Central memory CD8-positive, alpha-beta T cell (primary cell): ENCODE measurements at regions not wholly inside any gene's neighbourhood (a gene's known extent, or its start where the extent isn't known, plus 50 kb on each side); places are given as distances from the start of the nearest gene placed in this dataset.
A peak's percentile ranks its signal among the peaks of the same experiment; 100 is the strongest.
"Not testable (repeated sequence)": the region's sequence is repeated elsewhere in the genome, so short reads cannot be mapped to it uniquely, and the experiment has no call there.

ENCODE experiments used
- ATAC-seq: fragments of 150-1000 bp; cut with Tn5 transposase; replicated peaks from 2 replicates; pipeline ENCODE4 v1.10.0; 2022; ENCODE audit warnings: mild to moderate bottlenecking, moderate FRiP score, moderate number of reproducible peaks; ENCODE audit not compliant: poor library complexity, severe bottlenecking; ENCODE audit errors: extremely low read depth
- DNase-seq, 2 donors: peaks; one replicate each; pipeline ENCODE4 v3.0.0; 2021; ENCODE audit warnings: low spot score in 2 of 2
- H3K27ac Mint-ChIP-seq: one replicate; pipeline ENCODE4 v1.8.0; 2022; ENCODE audit warnings: low read depth, mild to moderate bottlenecking, moderate library complexity, mixed read lengths
- H3K27me3 Mint-ChIP-seq: one replicate; pipeline ENCODE4 v1.8.0; 2022; ENCODE audit warnings: mixed read lengths
- H3K36me3 Mint-ChIP-seq: one replicate; pipeline ENCODE4 v1.8.0; 2022; ENCODE audit warnings: mild to moderate bottlenecking, moderate library complexity, mixed read lengths; ENCODE audit not compliant: insufficient read depth
- H3K4me1 Mint-ChIP-seq: one replicate; pipeline ENCODE4 v1.8.0; 2022; ENCODE audit warnings: mixed read lengths
- H3K4me3 Mint-ChIP-seq: one replicate; pipeline ENCODE4 v1.8.0; 2022; ENCODE audit warnings: mild to moderate bottlenecking, moderate library complexity, mixed read lengths
- H3K9me3 Mint-ChIP-seq: one replicate; pipeline ENCODE4 v1.8.0; 2022; ENCODE audit warnings: mixed read lengths

DNA sequence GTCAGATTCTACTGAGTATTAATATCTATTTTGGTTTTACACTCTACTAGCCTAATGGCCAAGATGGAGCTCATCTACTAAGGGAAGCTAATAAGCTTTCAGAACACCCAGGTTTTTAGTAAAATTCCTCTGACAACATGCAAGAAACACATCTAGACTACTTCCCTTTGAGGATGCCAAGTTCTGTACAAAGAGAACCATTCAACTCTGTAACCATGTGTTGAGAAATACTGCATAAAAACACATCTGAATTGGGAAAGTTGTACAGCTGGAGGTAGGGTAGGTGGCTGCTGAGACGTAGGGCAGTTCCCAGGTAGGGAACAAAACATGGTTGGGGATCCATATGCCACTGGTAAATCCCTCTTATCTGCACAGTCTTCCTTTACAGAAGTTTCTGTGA lies 66.2 kb downstream of the SC5D start:
- ATAC-seq = no peak

DNA sequence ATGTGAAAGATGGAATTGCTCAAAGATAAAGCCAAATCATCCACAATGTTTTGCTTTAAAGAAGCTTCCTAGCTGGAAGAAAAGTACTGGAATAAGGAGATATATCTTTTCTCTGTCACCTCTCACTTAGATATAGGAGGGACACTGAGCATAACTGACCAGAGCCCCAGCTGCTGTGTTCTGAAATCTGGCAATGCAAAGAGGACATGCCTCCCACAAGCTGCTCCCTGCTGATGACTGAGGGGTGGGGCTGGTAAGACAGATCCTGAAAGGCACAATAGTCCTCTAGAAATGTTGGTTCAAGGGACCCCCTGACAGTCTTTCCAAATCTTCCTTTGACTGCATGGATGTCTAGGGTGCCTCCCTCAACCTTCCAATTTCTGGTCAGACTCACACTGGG lies 67.0 kb downstream of the SC5D start:
- peaks cover 3% of the 10 kb centered on the region for H3K36me3 Mint-ChIP-seq
- H3K27ac Mint-ChIP-seq = no peak overlapping the region
- ATAC-seq = no peak
- H3K4me3 Mint-ChIP-seq = no peak overlapping the region
- DNase-seq = no peak
- H3K9me3 Mint-ChIP-seq = no peaks in the 10 kb centered on the region
- no peaks in the 10 kb centered on the region for H3K4me1 Mint-ChIP-seq
- H3K27me3 Mint-ChIP-seq = peaks cover 10% of the 10 kb centered on the region

More for the DNA sequence above, 66.2 kb downstream of the SC5D start:
- DNase-seq = no peak
- no peak overlapping the region for H3K27ac Mint-ChIP-seq
- peaks cover 3% of the 10 kb centered on the region for H3K36me3 Mint-ChIP-seq
- no peaks in the 10 kb centered on the region for H3K9me3 Mint-ChIP-seq
- no peaks in the 10 kb centered on the region for H3K4me1 Mint-ChIP-seq
- no peak overlapping the region for H3K4me3 Mint-ChIP-seq
- peaks cover 10% of the 10 kb centered on the region for H3K27me3 Mint-ChIP-seq

DNA sequence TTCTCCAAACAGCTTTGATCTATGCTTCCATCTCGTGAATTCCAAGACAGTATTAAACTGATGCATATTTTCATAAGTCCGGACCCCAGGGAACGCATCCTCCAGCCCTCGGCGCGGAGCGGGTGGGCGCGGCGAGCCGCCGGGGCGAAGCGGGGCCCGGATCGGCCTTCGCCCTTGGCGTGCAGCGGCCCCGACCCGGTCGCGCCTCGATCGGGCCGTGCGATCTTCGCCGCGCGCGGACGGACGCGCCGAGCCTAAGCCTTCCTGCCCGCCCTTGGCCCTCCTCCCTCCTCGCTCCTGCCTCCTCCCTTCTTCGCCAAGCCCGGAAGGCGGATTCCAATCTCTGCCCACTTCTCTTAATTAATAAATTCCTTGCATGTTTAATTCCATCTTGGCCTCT lies 70.4 kb downstream of the SC5D start:
- H3K36me3 Mint-ChIP-seq, H3K4me3 Mint-ChIP-seq, DNase-seq, H3K27ac Mint-ChIP-seq, H3K27me3 Mint-ChIP-seq, H3K9me3 Mint-ChIP-seq, ATAC-seq: not testable (repeated sequence)
- peaks cover 13% of the 10 kb centered on the region for H3K4me1 Mint-ChIP-seq

DNA sequence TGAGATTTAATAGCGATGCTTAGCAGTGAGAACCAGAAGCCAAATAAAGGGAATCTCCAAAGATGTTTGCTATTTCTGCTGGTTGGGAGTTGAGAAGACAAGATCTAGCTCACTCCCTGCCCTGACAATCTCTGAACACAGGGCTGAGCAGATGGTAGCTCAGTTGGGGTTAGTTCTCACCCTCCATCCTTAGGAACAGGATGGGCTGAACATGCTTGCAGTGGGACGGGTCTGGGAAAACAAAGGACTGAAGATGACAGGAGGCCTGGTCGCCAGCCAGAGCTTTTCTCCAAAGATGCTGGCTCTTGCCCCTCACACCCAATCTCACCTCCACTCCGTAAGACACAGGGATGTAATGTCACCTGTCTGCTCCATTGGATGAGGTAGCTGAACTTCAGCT lies 72.7 kb downstream of the SC5D start:
- Mint-ChIP-seq H3K27ac (no peak overlapping the region), H3K9me3 (no peaks in the 10 kb centered on the region), H3K27me3 (no peaks in the 10 kb centered on the region), H3K4me3 (no peak overlapping the region), H3K4me1 (peaks cover 15% of the 10 kb centered on the region), H3K36me3 (peaks cover 3% of the 10 kb centered on the region)
- DNase-seq (no peak), ATAC-seq (no peak)

DNA sequence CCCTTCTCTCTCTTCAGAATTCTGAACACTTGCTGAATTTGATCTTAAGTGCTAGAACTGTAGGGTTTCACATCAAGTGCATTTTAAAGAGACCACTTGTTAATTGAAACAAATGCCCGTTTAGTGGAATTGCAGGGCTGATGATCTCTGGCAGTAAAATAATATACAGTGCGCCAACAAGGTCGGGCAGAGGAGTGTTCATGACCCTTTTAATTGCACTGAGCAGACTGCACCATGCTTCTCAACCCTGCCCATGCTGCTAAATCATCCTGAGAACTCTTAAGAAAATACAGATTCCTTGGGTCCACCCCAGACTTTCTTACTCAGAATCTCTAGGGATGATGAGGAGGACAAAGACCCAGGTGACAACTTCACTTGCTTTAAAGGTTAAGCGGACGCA lies 73.5 kb downstream of the SC5D start:
- no peaks in the 10 kb centered on the region for H3K9me3 Mint-ChIP-seq
- DNase-seq = no peak
- H3K4me1 Mint-ChIP-seq = peaks cover 15% of the 10 kb centered on the region
- no peak for ATAC-seq
- H3K27ac Mint-ChIP-seq = peak overlapping the region; percentile 47
- no peaks in the 10 kb centered on the region for H3K27me3 Mint-ChIP-seq
- peaks cover 3% of the 10 kb centered on the region for H3K36me3 Mint-ChIP-seq
- H3K4me3 Mint-ChIP-seq = no peak overlapping the region

DNA sequence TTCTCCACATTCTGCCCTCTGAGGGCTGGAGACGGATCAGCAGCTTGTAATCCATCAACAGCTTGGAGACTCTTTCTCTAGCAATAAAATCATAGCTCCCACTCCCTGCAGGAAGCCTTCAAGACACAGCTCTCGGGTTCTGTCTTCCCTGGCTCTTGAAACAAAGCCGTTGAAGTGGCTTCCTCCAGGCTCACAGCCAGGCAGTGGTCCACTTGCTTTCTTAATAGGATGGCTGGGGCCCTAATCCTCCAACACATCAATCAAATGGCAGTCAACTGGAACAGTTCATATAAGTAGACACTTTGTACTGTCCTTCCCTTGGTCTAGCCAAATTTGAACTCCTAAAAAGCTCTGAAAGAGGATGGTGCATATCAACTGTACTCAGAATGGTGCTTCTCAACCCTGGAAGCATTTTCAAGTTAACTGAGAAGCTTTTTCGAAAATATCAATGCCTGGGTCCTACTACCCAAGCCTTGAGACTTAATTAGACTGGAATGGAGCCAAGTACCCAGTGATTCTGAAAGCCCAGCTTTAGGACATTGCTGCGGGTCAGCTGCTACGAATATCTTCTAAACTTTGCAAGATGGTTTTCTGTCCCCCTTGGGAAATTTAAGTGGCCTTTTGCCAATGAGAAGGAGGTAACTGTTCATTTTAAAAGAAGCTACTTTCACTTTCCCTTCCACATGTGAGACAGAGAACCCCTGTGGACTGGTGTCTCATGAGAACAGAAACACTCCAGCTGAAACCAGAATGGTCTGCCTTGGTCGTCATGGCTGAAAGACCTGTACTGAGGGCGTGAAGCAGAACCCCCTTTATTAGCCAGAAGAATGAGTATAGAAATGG lies 74.7 kb downstream of the SC5D start:
- Mint-ChIP-seq H3K36me3 (peaks cover 3% of the 10 kb centered on the region), H3K9me3 (no peaks in the 10 kb centered on the region), H3K27me3 (no peaks in the 10 kb centered on the region), H3K27ac (peak overlapping the region; percentile 47), H3K4me3 (peak overlapping the region; percentile 64), H3K4me1 (peaks cover 15% of the 10 kb centered on the region)
- DNase-seq = peak in 1 of 2 donors; percentile 15
- peak; percentile 81 for ATAC-seq

DNA sequence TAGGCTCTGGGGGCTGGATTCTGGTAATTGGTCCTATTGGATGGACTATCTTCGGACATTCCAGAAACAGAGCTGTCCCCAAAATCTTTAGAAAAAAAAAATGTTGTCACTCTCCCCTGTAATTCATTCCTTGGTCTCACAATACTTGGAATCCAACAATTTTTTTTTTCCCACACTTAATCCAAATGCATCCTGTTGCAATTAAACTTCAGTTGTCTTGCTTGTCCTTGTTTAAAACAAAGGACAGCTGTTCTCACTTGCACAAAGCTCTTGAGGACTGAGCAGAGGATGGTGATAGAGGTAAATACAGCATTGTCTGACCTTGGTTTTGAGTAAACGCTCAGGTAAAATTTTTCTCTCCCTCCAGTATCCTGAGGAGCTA lies 75.3 kb downstream of the SC5D start:
- Mint-ChIP-seq H3K27me3 (no peaks in the 10 kb centered on the region), H3K27ac (peak overlapping the region; percentile 47)

DNA sequence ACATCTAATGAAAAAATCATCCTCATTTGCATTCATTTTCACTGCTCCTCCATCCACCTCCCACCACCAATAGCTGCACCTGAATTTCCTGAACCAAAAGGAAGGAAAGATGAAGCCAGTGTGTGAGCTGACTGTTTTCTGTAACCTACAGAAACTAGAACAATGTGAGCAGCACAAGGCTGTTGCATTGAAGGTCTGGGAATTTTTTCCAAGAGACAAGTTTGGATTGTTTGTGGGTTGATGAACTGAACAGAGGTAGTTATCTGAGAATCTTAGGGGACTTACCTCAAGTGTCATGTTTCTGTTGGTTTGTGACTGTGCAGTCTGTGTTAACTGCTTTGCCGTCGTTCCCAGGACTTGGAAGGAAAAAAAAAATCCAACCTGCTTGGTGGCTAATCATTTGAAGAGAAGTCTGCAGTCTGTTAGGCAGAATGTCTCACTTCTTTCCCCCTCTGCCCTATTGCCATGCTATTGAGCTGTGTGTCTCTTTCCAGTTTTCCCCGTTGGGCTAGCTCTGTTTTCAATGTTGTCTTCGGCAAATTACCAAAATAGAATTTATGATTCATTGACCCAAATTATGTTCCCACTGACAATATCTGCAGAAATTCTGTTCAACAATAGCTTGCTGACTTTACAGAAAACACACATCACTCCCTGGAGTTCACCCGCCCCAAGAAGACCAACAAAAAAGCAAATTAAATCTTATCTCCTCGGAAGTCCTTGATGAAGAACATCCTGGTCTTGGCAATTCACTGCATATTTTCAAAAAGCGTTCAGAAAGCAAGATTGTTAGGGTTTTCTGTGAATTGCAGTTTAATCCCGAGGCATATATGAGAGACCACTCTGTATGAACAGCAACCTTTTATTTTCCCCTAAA lies 76.0 kb downstream of the SC5D start:
- no peak overlapping the region for H3K4me3 Mint-ChIP-seq
- peaks cover 21% of the 10 kb centered on the region for H3K4me1 Mint-ChIP-seq
- H3K9me3 Mint-ChIP-seq = no peaks in the 10 kb centered on the region
- no peak for DNase-seq
- H3K27ac Mint-ChIP-seq = peak overlapping the region; percentile 47
- no peaks in the 10 kb centered on the region for H3K27me3 Mint-ChIP-seq
- no peak for ATAC-seq
- H3K36me3 Mint-ChIP-seq = no peaks in the 10 kb centered on the region

More for the DNA sequence above, 75.3 kb downstream of the SC5D start:
- no peak for DNase-seq
- Mint-ChIP-seq H3K4me1 (peaks cover 20% of the 10 kb centered on the region), H3K36me3 (peaks cover 3% of the 10 kb centered on the region), H3K9me3 (no peaks in the 10 kb centered on the region), H3K4me3 (peak overlapping the region; percentile 64)
- no peak for ATAC-seq

DNA sequence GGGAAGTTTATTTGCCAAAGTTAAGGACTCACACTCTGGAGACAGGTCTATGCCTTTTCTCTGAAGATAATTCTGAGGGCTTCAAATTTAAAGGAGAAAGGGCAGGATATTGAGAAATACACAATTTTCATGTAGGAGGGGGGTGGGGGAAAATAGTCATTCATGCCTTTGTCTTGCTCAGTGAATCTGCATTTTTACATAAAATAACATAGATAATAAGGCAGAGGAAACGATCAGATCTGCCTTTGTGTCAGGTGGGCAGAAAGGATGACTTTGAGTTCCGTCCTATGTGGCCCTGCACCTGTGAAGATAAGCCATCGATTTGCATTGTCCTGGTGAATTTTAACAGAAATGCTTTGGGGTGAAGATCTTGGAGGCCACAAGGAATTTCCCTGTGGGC lies 76.8 kb downstream of the SC5D start:
- Mint-ChIP-seq H3K4me3 (no peak overlapping the region), H3K36me3 (no peaks in the 10 kb centered on the region), H3K27ac (no peak overlapping the region), H3K4me1 (peaks cover 21% of the 10 kb centered on the region), H3K27me3 (no peaks in the 10 kb centered on the region), H3K9me3 (no peaks in the 10 kb centered on the region)
- ATAC-seq = no peak
- DNase-seq = no peak

DNA sequence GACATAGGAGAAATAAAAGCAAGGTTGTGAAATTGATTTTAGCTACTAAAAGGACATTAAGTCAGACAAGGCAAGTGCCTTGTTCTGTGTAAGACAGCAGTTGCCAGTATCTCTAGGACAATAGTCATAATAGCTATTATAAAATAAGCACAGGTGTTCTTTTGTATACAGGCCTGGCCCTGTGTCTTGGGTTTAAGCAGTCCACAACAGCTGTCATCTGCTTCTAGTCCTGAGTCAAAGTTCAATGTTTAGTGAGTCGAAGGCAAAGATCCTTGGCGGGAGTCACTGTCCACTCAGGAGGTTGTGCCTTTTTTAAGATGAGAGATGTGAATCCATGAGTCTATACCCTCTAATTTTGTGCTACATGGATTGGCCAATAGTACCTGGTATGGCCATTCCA lies 79.5 kb downstream of the SC5D start:
- ATAC-seq = no peak
- no peak overlapping the region for H3K4me3 Mint-ChIP-seq
- no peaks in the 10 kb centered on the region for H3K27me3 Mint-ChIP-seq
- peaks cover 17% of the 10 kb centered on the region for H3K4me1 Mint-ChIP-seq
- no peak overlapping the region for H3K27ac Mint-ChIP-seq
- DNase-seq = no peak
- H3K9me3 Mint-ChIP-seq = no peaks in the 10 kb centered on the region
- H3K36me3 Mint-ChIP-seq = no peaks in the 10 kb centered on the region

DNA sequence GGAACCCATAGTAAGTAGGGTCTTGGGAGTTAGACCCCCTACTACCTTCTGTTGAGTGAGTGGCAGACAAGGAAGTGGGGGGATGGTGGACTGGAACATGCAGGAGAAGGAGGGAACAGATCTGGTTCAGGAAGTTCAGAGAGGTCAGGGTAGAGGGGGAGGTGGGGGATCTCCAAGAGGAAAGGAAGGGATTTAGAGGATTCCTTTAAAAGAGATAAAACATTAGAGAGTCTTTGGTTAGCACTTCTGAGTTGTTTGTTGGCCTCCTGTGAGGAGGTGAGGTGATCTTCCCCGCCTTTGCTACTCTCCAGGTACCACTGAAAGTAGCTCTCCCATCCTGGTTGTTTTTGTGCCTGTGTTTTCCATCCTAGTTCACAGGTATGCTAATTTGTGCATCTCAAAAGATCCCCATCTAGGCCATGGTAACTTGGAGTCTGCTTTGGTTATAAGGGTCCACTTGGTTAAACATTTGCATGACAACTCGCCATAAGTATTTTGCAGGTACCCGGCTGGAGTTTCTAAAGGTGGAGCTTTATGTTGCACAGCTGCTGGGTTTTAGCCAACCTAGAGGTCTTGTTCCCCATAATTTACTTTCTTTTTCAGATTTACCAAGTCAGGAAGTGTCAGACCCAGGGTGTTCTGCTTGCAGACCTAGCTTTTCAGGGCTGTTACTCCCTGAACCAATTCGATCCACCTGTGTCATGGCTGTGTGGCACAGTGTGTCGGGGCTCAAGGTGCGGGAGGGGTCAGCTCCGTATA lies 79.3 kb upstream of the SORL1 start:
- Mint-ChIP-seq H3K4me1 (peaks cover 13% of the 10 kb centered on the region), H3K27ac (peak overlapping the region; percentile 46), H3K27me3 (no peaks in the 10 kb centered on the region), H3K4me3 (no peak overlapping the region), H3K36me3 (no peaks in the 10 kb centered on the region), H3K9me3 (no peaks in the 10 kb centered on the region)
- DNase-seq = no peak
- peak; percentile 32 for ATAC-seq

DNA sequence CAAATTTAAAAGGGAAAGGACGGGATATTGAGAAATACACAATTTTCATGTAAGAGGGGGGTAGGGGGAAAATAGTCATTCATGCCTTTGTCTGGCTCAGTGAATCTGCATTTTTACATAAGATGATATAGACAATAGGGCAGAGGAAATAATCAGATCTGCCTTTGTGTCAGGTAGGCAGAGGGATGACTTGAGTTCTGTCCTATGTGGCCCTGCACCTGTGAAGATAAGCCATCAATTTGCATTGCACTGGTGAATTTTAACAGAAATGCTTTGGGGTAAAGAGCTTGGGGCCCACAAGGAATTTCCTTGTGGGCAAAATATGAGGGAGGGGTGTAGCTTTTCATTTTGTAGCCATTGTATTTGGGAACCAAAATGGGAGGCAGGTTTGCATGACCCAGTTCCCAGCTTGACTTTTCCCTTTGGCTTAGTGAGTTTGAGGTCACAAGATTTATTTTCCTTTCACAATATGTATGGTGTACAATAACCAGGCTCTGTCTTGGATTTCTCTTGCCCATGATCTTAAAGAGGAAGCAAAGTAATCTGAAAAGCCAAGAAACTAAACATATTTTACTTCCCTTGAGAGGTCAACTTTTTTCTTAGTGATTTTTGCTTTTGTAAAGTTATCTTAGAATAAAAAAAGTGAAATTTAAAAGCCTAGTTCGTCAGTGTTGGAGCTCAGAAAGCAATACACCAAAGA lies 77.7 kb upstream of the SORL1 start:
- ATAC-seq = no peak
- Mint-ChIP-seq H3K27me3 (no peaks in the 10 kb centered on the region), H3K4me1 (peaks cover 26% of the 10 kb centered on the region), H3K9me3 (no peaks in the 10 kb centered on the region), H3K27ac (no peak overlapping the region), H3K4me3 (no peak overlapping the region), H3K36me3 (no peaks in the 10 kb centered on the region)
- DNase-seq = no peak
